Left ventricle myocardium inferior (tissue), 1 donor: ENCODE measurements at regions not wholly inside any gene's neighbourhood (a gene's known extent, or its start where the extent isn't known, plus 50 kb on each side); places are given as distances from the start of the nearest gene placed in this dataset.

Experiments
- DNase-seq: peaks from one replicate; pipeline ENCODE4 v3.0.0-alpha.2; 2020
- H3K27ac ChIP-seq: fragments of 200-600 bp; replicated peaks from 2 replicates; pipeline ENCODE4 v1.8.0; 2021
- H3K27me3 ChIP-seq: fragments of 200-600 bp; 2 replicates; pipeline ENCODE4 v1.8.0; 2021; ENCODE audit warnings: low read depth
- H3K36me3 ChIP-seq: fragments of 200-600 bp; 2 replicates; pipeline ENCODE4 v1.8.0; 2021
- H3K4me1 ChIP-seq: fragments of 200-600 bp; 2 replicates; pipeline ENCODE4 v1.8.0; 2021
- H3K4me3 ChIP-seq: fragments of 200-600 bp; 2 replicates; pipeline ENCODE4 v1.8.0; 2021; ENCODE audit warnings: mild to moderate bottlenecking, moderate library complexity
- H3K9me3 ChIP-seq: fragments of 200-600 bp; replicated peaks from 2 replicates; pipeline ENCODE4 v1.8.0; 2021
- CTCF ChIP-seq: fragments of 200-600 bp; IDR thresholded peaks from 2 replicates; pipeline ENCODE4 v1.8.0; 2021; ENCODE audit warnings: antibody characterized with exemption, mild to moderate bottlenecking, borderline replicate concordance
- intact Hi-C: fragments of 100-400 bp; cut with micrococcal nuclease; formaldehyde crosslinking; loops from one replicate; pipeline ENCODE4 v1.11.0; 2022
- donor health status: DM: no; HTN: yes; CAD: no; lungs with severe emphysema.

DNA sequence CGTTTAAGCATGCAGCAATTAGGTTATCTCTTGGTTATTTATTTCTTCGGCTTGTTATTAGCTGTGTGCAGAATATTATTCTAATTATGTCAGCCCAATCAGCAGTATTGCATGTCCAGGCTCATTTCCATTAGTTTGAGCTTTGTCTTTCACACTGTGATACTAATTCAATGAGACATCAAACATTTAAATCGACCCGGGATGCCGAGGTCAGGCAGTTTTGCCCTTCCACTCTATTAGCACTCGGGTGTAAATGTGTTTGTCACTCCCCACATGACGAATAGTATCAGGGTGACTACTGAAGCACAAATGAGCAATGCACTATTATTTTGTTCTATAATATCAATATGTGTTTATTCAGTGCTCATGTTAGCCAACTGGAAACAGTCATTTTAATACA lies 170.9 kb downstream of the ANXA2 start:
- no peaks in the 10 kb centered on the region for H3K4me1 ChIP-seq
- intact Hi-C loops: no loop called here

DNA sequence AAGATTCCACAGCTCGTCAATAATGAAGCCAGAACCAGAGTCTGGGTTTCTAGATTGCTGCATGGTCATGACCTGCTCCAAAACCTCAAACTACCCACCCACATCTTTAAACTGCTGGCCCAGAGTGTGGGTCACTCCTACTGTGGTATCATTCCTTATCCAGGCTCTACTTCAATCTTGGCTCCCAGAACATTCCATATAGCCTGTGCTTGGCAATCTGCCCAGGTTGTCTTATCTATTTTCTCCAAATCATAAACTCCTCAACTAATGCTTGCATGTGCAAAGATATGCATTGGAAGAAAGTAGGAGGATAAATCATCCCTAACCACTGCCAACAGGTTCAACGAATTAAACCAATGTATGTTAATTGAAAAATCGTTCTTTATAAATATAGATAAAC lies 169.7 kb downstream of the ANXA2 start:
- no peaks in the 10 kb centered on the region for H3K36me3 ChIP-seq
- H3K27ac ChIP-seq: no peak overlapping the region
- H3K4me3 ChIP-seq: no peak overlapping the region
- intact Hi-C loops: no loop called here
- H3K27me3 ChIP-seq: peaks cover 68% of the 10 kb centered on the region
- TF ChIP-seq CTCF: no peak
- H3K4me1 ChIP-seq: no peaks in the 10 kb centered on the region
- no peaks in the 10 kb centered on the region for H3K9me3 ChIP-seq
- DNase-seq: no peak

More for the DNA sequence above, 170.9 kb downstream of the ANXA2 start:
- TF ChIP-seq CTCF: no peak
- H3K4me3 ChIP-seq: no peak overlapping the region
- peaks cover 61% of the 10 kb centered on the region for H3K27me3 ChIP-seq
- no peaks in the 10 kb centered on the region for H3K9me3 ChIP-seq
- no peak overlapping the region for H3K27ac ChIP-seq
- no peaks in the 10 kb centered on the region for H3K36me3 ChIP-seq
- no peak for DNase-seq

DNA sequence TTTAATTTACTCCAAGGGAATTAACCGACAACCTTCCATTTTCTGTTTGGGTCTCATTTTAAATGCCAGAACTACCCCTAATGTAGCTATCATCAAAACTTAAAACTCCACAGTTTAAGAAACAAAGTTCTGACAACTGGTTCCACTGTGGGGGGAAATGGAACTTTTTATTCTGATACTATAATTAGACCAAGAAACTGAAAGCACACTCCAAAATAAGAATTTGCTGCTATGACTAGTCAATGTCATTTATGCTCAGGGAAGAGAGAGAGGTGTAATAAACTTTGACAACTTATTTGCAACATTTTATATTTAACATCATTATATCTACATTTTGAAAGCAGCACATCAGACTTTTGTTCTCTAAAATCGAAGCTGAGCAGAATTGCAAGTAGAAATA lies 169.2 kb downstream of the ANXA2 start:
- Histone ChIP-seq H3K9me3 (no peaks in the 10 kb centered on the region), H3K27ac (no peak overlapping the region), H3K36me3 (no peaks in the 10 kb centered on the region), H3K4me1 (no peaks in the 10 kb centered on the region), H3K27me3 (peaks cover 68% of the 10 kb centered on the region), H3K4me3 (no peak overlapping the region)
- TF ChIP-seq CTCF: no peak
- intact Hi-C loops: no loop called here
- no peak for DNase-seq

DNA sequence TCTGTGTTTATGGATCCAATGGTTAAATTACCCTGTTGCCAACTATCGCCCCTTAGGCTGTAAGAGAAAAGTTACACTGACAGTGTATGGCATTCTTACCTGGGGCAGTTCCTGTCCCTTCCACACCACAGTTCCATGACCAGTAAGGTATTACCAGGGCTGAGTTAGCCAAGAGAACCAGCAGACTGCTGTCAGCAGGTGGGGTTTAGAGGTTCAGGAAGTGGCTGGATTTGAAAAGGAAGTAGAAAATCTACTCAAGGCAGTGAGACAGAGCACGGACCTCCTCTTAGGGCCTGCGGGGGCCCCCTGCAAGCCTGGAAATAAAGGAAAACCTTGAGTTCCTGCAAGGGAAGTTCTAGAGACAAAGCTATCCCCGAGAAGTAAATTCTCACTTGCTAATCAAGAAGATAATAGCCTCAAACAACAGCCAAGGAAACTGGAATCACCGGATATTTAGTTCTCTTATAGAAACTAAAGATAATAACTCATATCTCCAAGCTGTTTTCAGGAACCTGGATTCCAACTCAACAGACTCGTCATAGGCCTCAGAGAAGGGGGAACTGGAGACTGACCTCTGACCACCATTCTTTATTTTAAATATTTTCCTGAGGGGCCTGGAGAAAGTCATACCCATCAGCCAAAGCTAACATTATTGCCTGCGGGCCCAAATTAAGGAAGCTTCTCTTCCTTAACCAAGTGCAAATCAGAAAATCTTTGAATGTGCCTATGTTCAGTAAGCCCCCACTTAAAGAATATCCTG lies 161.7 kb downstream of the ANXA2 start:
- no peak for DNase-seq
- intact Hi-C loops: no loop called here
- H3K4me1 ChIP-seq: no peaks in the 10 kb centered on the region

DNA sequence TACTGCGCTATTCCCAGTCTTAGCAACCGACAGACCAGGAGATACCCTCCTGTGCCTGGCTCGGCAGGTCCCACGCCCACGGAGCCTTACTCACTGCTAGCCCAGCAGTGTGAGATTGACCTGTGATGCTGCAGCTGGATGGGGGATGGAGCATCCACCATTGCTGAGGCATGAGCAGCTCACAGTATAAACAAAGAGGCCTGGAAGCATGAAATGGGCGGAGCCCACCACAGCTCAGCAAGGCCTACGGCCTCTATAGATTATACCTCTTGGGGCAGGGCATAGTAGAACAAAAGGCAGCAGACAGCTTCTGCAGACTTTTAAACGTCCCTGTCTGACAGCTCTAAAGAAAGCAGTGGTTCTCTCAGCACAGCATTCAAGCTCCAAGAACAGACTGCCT lies 160.3 kb downstream of the ANXA2 start:
- peaks cover 10% of the 10 kb centered on the region for H3K9me3 ChIP-seq
- DNase-seq: no peak
- no peak for TF ChIP-seq CTCF
- intact Hi-C loops: no loop called here
- H3K36me3 ChIP-seq: no peaks in the 10 kb centered on the region
- no peaks in the 10 kb centered on the region for H3K4me1 ChIP-seq
- no peak overlapping the region for H3K4me3 ChIP-seq
- H3K27me3 ChIP-seq: peaks cover 28% of the 10 kb centered on the region
- no peak overlapping the region for H3K27ac ChIP-seq

More for the DNA sequence above, 161.7 kb downstream of the ANXA2 start:
- no peak for TF ChIP-seq CTCF
- H3K9me3 ChIP-seq: peaks cover under 1% of the 10 kb centered on the region
- no peaks in the 10 kb centered on the region for H3K36me3 ChIP-seq
- H3K4me3 ChIP-seq: no peak overlapping the region
- no peak overlapping the region for H3K27ac ChIP-seq
- H3K27me3 ChIP-seq: peaks cover 36% of the 10 kb centered on the region
